IMR-90 (cell line): ENCODE measurements at regions not wholly inside any gene's neighbourhood (a gene's known extent, or its start where the extent isn't known, plus 50 kb on each side); places are given as distances from the start of the nearest gene placed in this dataset.
A peak's percentile ranks its signal among the peaks of the same experiment; 100 is the strongest.

Source experiments
- ATAC-seq: fragments of 200-7000 bp; cut with Tn5 transposase; 2 replicates; pipeline ENCODE4 v1.9.1; 2020; ENCODE audit warnings: low read depth, mild to moderate bottlenecking, moderate library complexity
- BruUV-seq: library from RNA; stranded (reverse); fragments of 400-500 nt; replicated peaks from 2 replicates; lab custom pipeline; 2021; lab: Mats Ljungman, UMichigan
- CTCF ChIA-PET: fragments of 300-600 bp; formaldehyde crosslinking; extraction: SDS; loops from one replicate; lab custom pipeline; 2021; ENCODE audit warnings: antibody characterized with exemption; lab: Yijun Ruan, JAX
- POLR2A ChIA-PET: fragments of 300-600 bp; sonication (Branson Sonifier 250); formaldehyde crosslinking; loops from one replicate; lab custom pipeline; 2022; ENCODE audit warnings: antibody characterized with exemption; ENCODE audit not compliant: unreplicated experiment; lab: Charles Lee
- DNase-seq: peaks from one replicate; pipeline ENCODE4 v3.0.0; 2013
- H2AFZ ChIP-seq: replicated peaks from 2 replicates; pipeline ENCODE3; 2013; ENCODE audit warnings: low read length, mild to moderate bottlenecking; ENCODE audit not compliant: poor library complexity
- H2AK5ac ChIP-seq: 2 replicates; pipeline ENCODE4 v1.6.1; 2013; ENCODE audit warnings: low read depth, low read length, inconsistent platforms
- H2AK9ac ChIP-seq: replicated peaks from 2 replicates; pipeline ENCODE3; 2013; ENCODE audit warnings: mild to moderate bottlenecking, low read depth, low read length, moderate library complexity; ENCODE audit not compliant: poor library complexity
- H2BK120ac ChIP-seq: 2 replicates; pipeline ENCODE4 v1.6.1; 2013; ENCODE audit warnings: low read depth, low read length, inconsistent platforms
- H2BK15ac ChIP-seq: 3 replicates; pipeline ENCODE4 v1.6.1; 2013; ENCODE audit warnings: low read depth, low read length, inconsistent platforms
- H2BK20ac ChIP-seq: 2 replicates; pipeline ENCODE4 v1.6.1; 2013; ENCODE audit warnings: low read depth, mild to moderate bottlenecking, inconsistent platforms, low read length, moderate library complexity
- H2BK5ac ChIP-seq: 2 replicates; pipeline ENCODE4 v1.6.1; 2013; ENCODE audit warnings: mild to moderate bottlenecking, low read depth, low read length, inconsistent platforms; ENCODE audit not compliant: poor library complexity, severe bottlenecking
- H3K14ac ChIP-seq: replicated peaks from 2 replicates; pipeline ENCODE4 v1.6.1; 2013; ENCODE audit warnings: low read depth, low read length, inconsistent platforms
- H3K18ac ChIP-seq: 2 replicates; pipeline ENCODE4 v1.6.1; 2013; ENCODE audit warnings: low read depth, low read length, control low read depth
- H3K23ac ChIP-seq: 2 replicates; pipeline ENCODE4 v1.6.1; 2013; ENCODE audit warnings: low read depth, low read length, inconsistent platforms
- H3K27ac ChIP-seq: 2 replicates; pipeline ENCODE4 v1.5.1; 2013; ENCODE audit warnings: mild to moderate bottlenecking, control low read depth, low read length; ENCODE audit not compliant: insufficient read depth
- H3K27me3 ChIP-seq: 2 replicates; pipeline ENCODE4 v1.6.1; 2013; ENCODE audit warnings: low read length; ENCODE audit not compliant: control insufficient read depth, insufficient read depth
- H3K36me3 ChIP-seq: 2 replicates; pipeline ENCODE4 v1.6.1; 2013; ENCODE audit warnings: low read length, mixed read lengths; ENCODE audit not compliant: control insufficient read depth, insufficient read depth
- H3K4ac ChIP-seq: 2 replicates; pipeline ENCODE4 v1.6.1; 2013; ENCODE audit warnings: low read depth, low read length, inconsistent platforms
- H3K4me1 ChIP-seq: 2 replicates; pipeline ENCODE4 v1.6.1; 2013; ENCODE audit warnings: low read length, mixed read lengths; ENCODE audit not compliant: control insufficient read depth, insufficient read depth
- H3K4me2 ChIP-seq: 2 replicates; pipeline ENCODE4 v1.6.1; 2013; ENCODE audit warnings: low read depth, mild to moderate bottlenecking, control low read depth, low read length, moderate library complexity
- H3K4me3 ChIP-seq: 2 replicates; pipeline ENCODE4 v1.5.1; 2013; ENCODE audit warnings: low read depth, mild to moderate bottlenecking, control low read depth, low read length, moderate library complexity; ENCODE audit not compliant: insufficient read depth
- H3K56ac ChIP-seq: 2 replicates; pipeline ENCODE4 v1.6.1; 2013; ENCODE audit warnings: low read length, inconsistent platforms; ENCODE audit not compliant: insufficient read depth; ENCODE audit errors: extremely low read depth
- H3K79me1 ChIP-seq, 2 experiments: 2 replicates each; pipeline ENCODE4 v1.6.1; 2013; ENCODE audit warnings: low read length in 2 of 2, inconsistent platforms in 1 of 2, low read depth in 1 of 2
- H3K9ac ChIP-seq: 2 replicates; pipeline ENCODE4 v1.6.1; 2013; ENCODE audit warnings: low read depth, low read length, control low read depth
- H3K9me1 ChIP-seq: 2 replicates; pipeline ENCODE4 v1.6.1; 2013; ENCODE audit warnings: low read length, inconsistent platforms; ENCODE audit not compliant: insufficient read depth
- H3K9me3 ChIP-seq: 2 replicates; pipeline ENCODE4 v1.6.1; 2013; ENCODE audit warnings: low read length; ENCODE audit not compliant: control insufficient read depth, insufficient read depth
- H4K20me1 ChIP-seq: 2 replicates; pipeline ENCODE4 v1.6.1; 2013; ENCODE audit warnings: low read length, inconsistent platforms; ENCODE audit not compliant: insufficient read depth
- H4K5ac ChIP-seq: 2 replicates; pipeline ENCODE4 v1.6.1; 2013; ENCODE audit warnings: mild to moderate bottlenecking, low read depth, low read length, control low read depth
- H4K8ac ChIP-seq, 2 experiments: 2 replicates each; pipeline ENCODE4 v1.6.1; 2013; ENCODE audit warnings: low read depth in 2 of 2, low read length in 2 of 2, control low read depth in 1 of 2, inconsistent platforms in 1 of 2
- H4K91ac ChIP-seq: 2 replicates; pipeline ENCODE4 v1.6.1; 2013; ENCODE audit warnings: low read depth, low read length, inconsistent platforms; ENCODE audit not compliant: insufficient read depth
- BHLHE40 ChIP-seq: fragments of 150-350 bp; IDR thresholded peaks from 2 replicates; pipeline ENCODE4 v1.6.1; 2016; ENCODE audit warnings: mild to moderate bottlenecking, low read depth, low read length
- CEBPB ChIP-seq: IDR thresholded peaks from 2 replicates; pipeline ENCODE4 v1.6.1; 2012; ENCODE audit warnings: low read depth, low read length, improper control_type of control experiment
- CHD1 ChIP-seq: IDR thresholded peaks from 2 replicates; pipeline ENCODE4 v1.6.1; 2012; ENCODE audit warnings: low read depth, low read length, improper control_type of control experiment
- MAZ ChIP-seq: IDR thresholded peaks from 2 replicates; pipeline ENCODE4 v1.6.1; 2012; ENCODE audit warnings: low read depth, mild to moderate bottlenecking, low read length, improper control_type of control experiment, moderate library complexity, borderline replicate concordance
- MXI1 ChIP-seq: IDR thresholded peaks from 2 replicates; pipeline ENCODE4 v1.6.1; 2012; ENCODE audit warnings: low read depth, mild to moderate bottlenecking, low read length, moderate library complexity, borderline replicate concordance
- RAD21 ChIP-seq: IDR thresholded peaks from 2 replicates; pipeline ENCODE4 v1.6.1; 2012; ENCODE audit warnings: low read length, improper control_type of control experiment
- RFX5 ChIP-seq: IDR thresholded peaks from 2 replicates; pipeline ENCODE4 v1.8.0; 2012; ENCODE audit warnings: low read depth, mild to moderate bottlenecking, low read length, moderate library complexity
- WGBS, 2 experiments: methylation state at CpG; one replicate each; pipeline versions ENCODE4 v1.1.5 to v1.1.7; 2013; ENCODE audit warnings: missing lambda C conversion rate in 2 of 2; ENCODE audit not compliant: insufficient read length in 1 of 2; ENCODE audit errors: extremely low coverage in 2 of 2; 5-methylcytosine and 5-hydroxymethylcytosine counted together
- dilution Hi-C: fragments of 300-500 bp; cut with HindIII; formaldehyde crosslinking; loops from one replicate; pipeline ENCODE4 v1.14.3; 2018; ENCODE audit warnings: low sequenced_read_pairs; ENCODE audit not compliant: unreplicated experiment
- in situ Hi-C: fragments of 300-500 bp; cut with MboI; formaldehyde crosslinking; loops from 3 replicates; pipeline ENCODE4 v1.14.3; 2019; ENCODE audit warnings: low sequenced_read_pairs, inconsistent platforms, mixed read lengths
- intact Hi-C: fragments of 100-400 bp; cut with micrococcal nuclease; formaldehyde crosslinking; loops from 2 replicates; pipeline ENCODE4 v1.10.0; 2022
- TF ChIP-seq, protein P1 (sequence below): conservative IDR thresholded peaks from 2 replicates; pipeline ENCODE4 v1.5.1; 2012; ENCODE audit warnings: mild to moderate bottlenecking, low read depth, low read length, improper control_type of control experiment

DNA sequence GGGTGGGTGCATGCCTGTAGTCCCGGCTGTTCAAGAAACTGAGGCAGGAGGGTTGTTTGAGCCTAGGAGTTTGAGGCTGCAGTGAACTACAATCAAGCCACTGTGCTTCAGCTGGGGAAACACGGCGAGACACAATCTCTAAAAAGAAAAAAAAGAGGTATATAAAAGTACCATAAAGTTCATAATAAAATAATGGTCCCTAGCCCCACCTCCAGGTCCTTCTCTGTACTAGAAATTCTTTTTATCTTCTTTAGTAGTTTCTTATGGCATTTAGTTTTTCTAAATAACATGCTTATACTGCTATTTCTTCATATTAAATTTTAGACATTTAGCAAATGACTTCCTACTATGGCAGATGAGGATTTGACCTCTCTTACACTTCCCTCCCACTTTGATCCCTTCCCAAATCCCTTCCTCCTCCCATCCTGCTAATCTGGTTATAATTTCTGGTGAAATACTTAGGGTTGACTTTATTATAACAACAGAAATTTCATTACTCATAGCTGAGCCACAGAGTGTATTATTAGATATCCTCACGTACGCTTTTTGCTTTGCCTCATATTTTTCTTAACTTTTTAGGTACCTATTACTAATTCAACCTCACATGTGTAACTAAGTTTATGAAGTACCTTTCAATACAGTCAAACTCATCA lies 94.7 kb downstream of the SLC41A2 start:
- Histone ChIP-seq H3K27ac (no peak overlapping the region), H3K9me3 (no peaks in the 10 kb centered on the region)
- intact Hi-C loops = no loop called here

More for the DNA sequence above, 94.7 kb downstream of the SLC41A2 start:
- H2BK5ac ChIP-seq = no peak overlapping the region
- H3K4me2 ChIP-seq = no peak overlapping the region
- H3K9me1 ChIP-seq = no peaks in the 10 kb centered on the region
- no peak overlapping the region for H2BK20ac ChIP-seq
- no CpG with 5 or more reads among the region's 5 CpGs for WGBS, 2 experiments
- dilution Hi-C loops = no loop called here
- no peak for ATAC-seq
- no peak for TF ChIP-seq MXI1
- TF ChIP-seq CEBPB = no peak
- TF ChIP-seq, protein P1, sequence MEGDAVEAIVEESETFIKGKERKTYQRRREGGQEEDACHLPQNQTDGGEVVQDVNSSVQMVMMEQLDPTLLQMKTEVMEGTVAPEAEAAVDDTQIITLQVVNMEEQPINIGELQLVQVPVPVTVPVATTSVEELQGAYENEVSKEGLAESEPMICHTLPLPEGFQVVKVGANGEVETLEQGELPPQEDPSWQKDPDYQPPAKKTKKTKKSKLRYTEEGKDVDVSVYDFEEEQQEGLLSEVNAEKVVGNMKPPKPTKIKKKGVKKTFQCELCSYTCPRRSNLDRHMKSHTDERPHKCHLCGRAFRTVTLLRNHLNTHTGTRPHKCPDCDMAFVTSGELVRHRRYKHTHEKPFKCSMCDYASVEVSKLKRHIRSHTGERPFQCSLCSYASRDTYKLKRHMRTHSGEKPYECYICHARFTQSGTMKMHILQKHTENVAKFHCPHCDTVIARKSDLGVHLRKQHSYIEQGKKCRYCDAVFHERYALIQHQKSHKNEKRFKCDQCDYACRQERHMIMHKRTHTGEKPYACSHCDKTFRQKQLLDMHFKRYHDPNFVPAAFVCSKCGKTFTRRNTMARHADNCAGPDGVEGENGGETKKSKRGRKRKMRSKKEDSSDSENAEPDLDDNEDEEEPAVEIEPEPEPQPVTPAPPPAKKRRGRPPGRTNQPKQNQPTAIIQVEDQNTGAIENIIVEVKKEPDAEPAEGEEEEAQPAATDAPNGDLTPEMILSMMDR = no peak
- no peak for TF ChIP-seq CHD1
- no peak for TF ChIP-seq MAZ
- no peak for TF ChIP-seq BHLHE40
- TF ChIP-seq RAD21 = no peak
- no peak for TF ChIP-seq RFX5
- no peaks in the 10 kb centered on the region for H4K20me1 ChIP-seq
- H3K4me3 ChIP-seq = no peak overlapping the region
- peak; percentile 54 for DNase-seq
- BruUV-seq = no TSS peak
- H2BK15ac ChIP-seq = no peak overlapping the region
- in situ Hi-C loops = no loop called here
- H3K56ac ChIP-seq = no peak overlapping the region
- no peak overlapping the region for H3K18ac ChIP-seq
- no peak overlapping the region for H3K14ac ChIP-seq
- H3K23ac ChIP-seq = no peak overlapping the region
- H4K91ac ChIP-seq = no peak overlapping the region
- H3K79me1 ChIP-seq = no peaks in the 10 kb centered on the region
- no peak overlapping the region for H2BK120ac ChIP-seq
- no peak overlapping the region for H2AFZ ChIP-seq
- no peak overlapping the region for H2AK9ac ChIP-seq
- no peaks in the 10 kb centered on the region for H3K36me3 ChIP-seq
- H4K5ac ChIP-seq = no peak overlapping the region
- H2AK5ac ChIP-seq = no peak overlapping the region
- CTCF ChIA-PET = interaction anchor here (0.7 kb wide), 1 partner anchor 136 kb away, joined by 3 read pairs; no protein-coding TSS in a partner anchor
- H3K4ac ChIP-seq = no peak overlapping the region
- H3K4me1 ChIP-seq = peaks cover 4% of the 10 kb centered on the region
- H4K8ac ChIP-seq = no peak overlapping the region
- POLR2A ChIA-PET = no interaction called here
- H3K9ac ChIP-seq = no peak overlapping the region
- H3K27me3 ChIP-seq = no peaks in the 10 kb centered on the region
